ENCODE measurements at regions not wholly inside any gene's neighbourhood (a gene's known extent, or its start where the extent isn't known, plus 50 kb on each side); places are given as distances from the start of the nearest gene placed in this dataset.

DNA sequence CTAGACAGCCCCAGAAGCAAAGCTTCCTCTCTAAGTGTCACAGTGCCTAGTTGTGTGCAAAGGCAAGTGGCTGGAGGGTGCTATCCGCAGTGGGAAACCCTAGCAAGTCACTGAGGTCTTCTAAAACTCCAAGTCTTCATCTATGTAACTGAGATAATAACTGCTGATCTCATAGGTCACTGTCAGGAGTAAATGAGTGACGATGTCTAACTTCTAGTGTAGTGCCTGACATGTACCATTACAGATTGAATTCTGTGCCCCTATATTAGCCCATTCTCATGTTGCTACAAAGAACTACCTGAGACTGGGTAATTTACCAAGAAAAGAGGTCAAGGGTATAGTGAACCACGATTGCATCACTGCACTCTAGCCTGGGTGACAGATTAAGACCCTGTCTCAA lies 253.5 kb upstream of the JARID2 start:
- no peak overlapping the region for H3K27ac Mint-ChIP-seq
- H2AFZ ChIP-seq: no peak overlapping the region
- no peak for ATAC-seq

More for the DNA sequence above, 253.5 kb upstream of the JARID2 start:
- H3K4me1 ChIP-seq (ENCODE audit: insufficient read depth): no peaks in the 10 kb centered on the region
- peaks cover 14% of the 10 kb centered on the region; the same call in 1 of the 2 replicates for H3K36me3 ChIP-seq (ENCODE audit: insufficient read depth)
- no peak overlapping the region for H3K27ac ChIP-seq (ENCODE audit: low read depth)
- no peak for DNase-seq (ENCODE audit: low spot score)
- Mint-ChIP-seq H3K4me3 (no peak overlapping the region), H3K27me3 (ENCODE audit: insufficient read depth, low read depth, poor library complexity) (peaks cover 3% of the 10 kb centered on the region), H3K4me1 (no peaks in the 10 kb centered on the region), H3K36me3 (ENCODE audit: low read depth) (peaks cover 6% of the 10 kb centered on the region; the same call in 1 of the 3 replicates), H3K9me3 (no peaks in the 10 kb centered on the region)
- no peak overlapping the region for H3K4me2 ChIP-seq
- H3K27me3 ChIP-seq (ENCODE audit: insufficient read depth): no peaks in the 10 kb centered on the region
- H3K9me2 ChIP-seq (ENCODE audit: insufficient read depth): peaks cover 3% of the 10 kb centered on the region; the same call in 1 of the 2 replicates
- H3K79me2 ChIP-seq (replicated peaks; ENCODE audit: insufficient read depth): peaks cover 3% of the 10 kb centered on the region; the same call in 1 of the 2 replicates
- H4K20me1 ChIP-seq (replicated peaks; ENCODE audit: insufficient read depth): no peaks in the 10 kb centered on the region
- TF ChIP-seq, protein P1, sequence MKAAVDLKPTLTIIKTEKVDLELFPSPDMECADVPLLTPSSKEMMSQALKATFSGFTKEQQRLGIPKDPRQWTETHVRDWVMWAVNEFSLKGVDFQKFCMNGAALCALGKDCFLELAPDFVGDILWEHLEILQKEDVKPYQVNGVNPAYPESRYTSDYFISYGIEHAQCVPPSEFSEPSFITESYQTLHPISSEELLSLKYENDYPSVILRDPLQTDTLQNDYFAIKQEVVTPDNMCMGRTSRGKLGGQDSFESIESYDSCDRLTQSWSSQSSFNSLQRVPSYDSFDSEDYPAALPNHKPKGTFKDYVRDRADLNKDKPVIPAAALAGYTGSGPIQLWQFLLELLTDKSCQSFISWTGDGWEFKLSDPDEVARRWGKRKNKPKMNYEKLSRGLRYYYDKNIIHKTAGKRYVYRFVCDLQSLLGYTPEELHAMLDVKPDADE (IDR thresholded peaks at IDR 0.05): no peak
- TF ChIP-seq ZNF331 (CRISPR knock-in tag; IDR thresholded peaks at IDR 0.05; ENCODE audit: low read depth): no peak
- TF ChIP-seq, protein P2, sequence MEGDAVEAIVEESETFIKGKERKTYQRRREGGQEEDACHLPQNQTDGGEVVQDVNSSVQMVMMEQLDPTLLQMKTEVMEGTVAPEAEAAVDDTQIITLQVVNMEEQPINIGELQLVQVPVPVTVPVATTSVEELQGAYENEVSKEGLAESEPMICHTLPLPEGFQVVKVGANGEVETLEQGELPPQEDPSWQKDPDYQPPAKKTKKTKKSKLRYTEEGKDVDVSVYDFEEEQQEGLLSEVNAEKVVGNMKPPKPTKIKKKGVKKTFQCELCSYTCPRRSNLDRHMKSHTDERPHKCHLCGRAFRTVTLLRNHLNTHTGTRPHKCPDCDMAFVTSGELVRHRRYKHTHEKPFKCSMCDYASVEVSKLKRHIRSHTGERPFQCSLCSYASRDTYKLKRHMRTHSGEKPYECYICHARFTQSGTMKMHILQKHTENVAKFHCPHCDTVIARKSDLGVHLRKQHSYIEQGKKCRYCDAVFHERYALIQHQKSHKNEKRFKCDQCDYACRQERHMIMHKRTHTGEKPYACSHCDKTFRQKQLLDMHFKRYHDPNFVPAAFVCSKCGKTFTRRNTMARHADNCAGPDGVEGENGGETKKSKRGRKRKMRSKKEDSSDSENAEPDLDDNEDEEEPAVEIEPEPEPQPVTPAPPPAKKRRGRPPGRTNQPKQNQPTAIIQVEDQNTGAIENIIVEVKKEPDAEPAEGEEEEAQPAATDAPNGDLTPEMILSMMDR (conservative IDR thresholded peaks at IDR 0.05; ENCODE audit: low read depth in 2 of 2): no peak
- TF ChIP-seq, protein P3, sequence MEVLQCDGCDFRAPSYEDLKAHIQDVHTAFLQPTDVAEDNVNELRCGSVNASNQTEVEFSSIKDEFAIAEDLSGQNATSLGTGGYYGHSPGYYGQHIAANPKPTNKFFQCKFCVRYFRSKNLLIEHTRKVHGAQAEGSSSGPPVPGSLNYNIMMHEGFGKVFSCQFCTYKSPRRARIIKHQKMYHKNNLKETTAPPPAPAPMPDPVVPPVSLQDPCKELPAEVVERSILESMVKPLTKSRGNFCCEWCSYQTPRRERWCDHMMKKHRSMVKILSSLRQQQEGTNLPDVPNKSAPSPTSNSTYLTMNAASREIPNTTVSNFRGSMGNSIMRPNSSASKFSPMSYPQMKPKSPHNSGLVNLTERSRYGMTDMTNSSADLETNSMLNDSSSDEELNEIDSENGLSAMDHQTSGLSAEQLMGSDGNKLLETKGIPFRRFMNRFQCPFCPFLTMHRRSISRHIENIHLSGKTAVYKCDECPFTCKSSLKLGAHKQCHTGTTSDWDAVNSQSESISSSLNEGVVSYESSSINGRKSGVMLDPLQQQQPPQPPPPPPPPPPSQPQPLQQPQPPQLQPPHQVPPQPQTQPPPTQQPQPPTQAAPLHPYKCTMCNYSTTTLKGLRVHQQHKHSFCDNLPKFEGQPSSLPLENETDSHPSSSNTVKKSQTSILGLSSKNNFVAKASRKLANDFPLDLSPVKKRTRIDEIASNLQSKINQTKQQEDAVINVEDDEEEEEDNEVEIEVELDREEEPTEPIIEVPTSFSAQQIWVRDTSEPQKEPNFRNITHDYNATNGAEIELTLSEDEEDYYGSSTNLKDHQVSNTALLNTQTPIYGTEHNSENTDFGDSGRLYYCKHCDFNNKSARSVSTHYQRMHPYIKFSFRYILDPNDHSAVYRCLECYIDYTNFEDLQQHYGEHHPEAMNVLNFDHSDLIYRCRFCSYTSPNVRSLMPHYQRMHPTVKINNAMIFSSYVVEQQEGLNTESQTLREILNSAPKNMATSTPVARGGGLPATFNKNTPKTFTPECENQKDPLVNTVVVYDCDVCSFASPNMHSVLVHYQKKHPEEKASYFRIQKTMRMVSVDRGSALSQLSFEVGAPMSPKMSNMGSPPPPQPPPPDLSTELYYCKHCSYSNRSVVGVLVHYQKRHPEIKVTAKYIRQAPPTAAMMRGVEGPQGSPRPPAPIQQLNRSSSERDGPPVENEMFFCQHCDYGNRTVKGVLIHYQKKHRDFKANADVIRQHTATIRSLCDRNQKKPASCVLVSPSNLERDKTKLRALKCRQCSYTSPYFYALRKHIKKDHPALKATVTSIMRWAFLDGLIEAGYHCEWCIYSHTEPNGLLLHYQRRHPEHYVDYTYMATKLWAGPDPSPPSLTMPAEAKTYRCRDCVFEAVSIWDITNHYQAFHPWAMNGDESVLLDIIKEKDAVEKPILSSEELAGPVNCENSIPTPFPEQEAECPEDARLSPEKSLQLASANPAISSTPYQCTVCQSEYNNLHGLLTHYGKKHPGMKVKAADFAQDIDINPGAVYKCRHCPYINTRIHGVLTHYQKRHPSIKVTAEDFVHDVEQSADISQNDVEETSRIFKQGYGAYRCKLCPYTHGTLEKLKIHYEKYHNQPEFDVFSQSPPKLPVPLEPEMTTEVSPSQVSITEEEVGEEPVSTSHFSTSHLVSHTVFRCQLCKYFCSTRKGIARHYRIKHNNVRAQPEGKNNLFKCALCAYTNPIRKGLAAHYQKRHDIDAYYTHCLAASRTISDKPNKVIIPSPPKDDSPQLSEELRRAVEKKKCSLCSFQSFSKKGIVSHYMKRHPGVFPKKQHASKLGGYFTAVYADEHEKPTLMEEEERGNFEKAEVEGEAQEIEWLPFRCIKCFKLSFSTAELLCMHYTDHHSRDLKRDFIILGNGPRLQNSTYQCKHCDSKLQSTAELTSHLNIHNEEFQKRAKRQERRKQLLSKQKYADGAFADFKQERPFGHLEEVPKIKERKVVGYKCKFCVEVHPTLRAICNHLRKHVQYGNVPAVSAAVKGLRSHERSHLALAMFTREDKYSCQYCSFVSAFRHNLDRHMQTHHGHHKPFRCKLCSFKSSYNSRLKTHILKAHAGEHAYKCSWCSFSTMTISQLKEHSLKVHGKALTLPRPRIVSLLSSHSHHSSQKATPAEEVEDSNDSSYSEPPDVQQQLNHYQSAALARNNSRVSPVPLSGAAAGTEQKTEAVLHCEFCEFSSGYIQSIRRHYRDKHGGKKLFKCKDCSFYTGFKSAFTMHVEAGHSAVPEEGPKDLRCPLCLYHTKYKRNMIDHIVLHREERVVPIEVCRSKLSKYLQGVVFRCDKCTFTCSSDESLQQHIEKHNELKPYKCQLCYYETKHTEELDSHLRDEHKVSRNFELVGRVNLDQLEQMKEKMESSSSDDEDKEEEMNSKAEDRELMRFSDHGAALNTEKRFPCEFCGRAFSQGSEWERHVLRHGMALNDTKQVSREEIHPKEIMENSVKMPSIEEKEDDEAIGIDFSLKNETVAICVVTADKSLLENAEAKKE (CRISPR knock-in tag; IDR thresholded peaks at IDR 0.05): no peak
- no peak for TF ChIP-seq POLR2AphosphoS5 (IDR thresholded peaks at IDR 0.05; ENCODE audit: low read depth)
- TF ChIP-seq JUNB (IDR thresholded peaks at IDR 0.05; ENCODE audit: unreplicated experiment): no peak
- no peak for TF ChIP-seq EZH2 (IDR thresholded peaks at IDR 0.05; ENCODE audit: low read depth, unreplicated experiment)
- TF ChIP-seq, protein P4, sequence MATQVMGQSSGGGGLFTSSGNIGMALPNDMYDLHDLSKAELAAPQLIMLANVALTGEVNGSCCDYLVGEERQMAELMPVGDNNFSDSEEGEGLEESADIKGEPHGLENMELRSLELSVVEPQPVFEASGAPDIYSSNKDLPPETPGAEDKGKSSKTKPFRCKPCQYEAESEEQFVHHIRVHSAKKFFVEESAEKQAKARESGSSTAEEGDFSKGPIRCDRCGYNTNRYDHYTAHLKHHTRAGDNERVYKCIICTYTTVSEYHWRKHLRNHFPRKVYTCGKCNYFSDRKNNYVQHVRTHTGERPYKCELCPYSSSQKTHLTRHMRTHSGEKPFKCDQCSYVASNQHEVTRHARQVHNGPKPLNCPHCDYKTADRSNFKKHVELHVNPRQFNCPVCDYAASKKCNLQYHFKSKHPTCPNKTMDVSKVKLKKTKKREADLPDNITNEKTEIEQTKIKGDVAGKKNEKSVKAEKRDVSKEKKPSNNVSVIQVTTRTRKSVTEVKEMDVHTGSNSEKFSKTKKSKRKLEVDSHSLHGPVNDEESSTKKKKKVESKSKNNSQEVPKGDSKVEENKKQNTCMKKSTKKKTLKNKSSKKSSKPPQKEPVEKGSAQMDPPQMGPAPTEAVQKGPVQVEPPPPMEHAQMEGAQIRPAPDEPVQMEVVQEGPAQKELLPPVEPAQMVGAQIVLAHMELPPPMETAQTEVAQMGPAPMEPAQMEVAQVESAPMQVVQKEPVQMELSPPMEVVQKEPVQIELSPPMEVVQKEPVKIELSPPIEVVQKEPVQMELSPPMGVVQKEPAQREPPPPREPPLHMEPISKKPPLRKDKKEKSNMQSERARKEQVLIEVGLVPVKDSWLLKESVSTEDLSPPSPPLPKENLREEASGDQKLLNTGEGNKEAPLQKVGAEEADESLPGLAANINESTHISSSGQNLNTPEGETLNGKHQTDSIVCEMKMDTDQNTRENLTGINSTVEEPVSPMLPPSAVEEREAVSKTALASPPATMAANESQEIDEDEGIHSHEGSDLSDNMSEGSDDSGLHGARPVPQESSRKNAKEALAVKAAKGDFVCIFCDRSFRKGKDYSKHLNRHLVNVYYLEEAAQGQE (IDR thresholded peaks at IDR 0.05; ENCODE audit: unreplicated experiment): no peak
- TF ChIP-seq CREB1 (CRISPR knock-in tag; IDR thresholded peaks at IDR 0.05; ENCODE audit: low read depth): no peak
- TF ChIP-seq ZNF114 (CRISPR knock-in tag; IDR thresholded peaks at IDR 0.05): no peak
- no peak for TF ChIP-seq NANOG (IDR thresholded peaks at IDR 0.05; ENCODE audit: borderline replicate concordance)
- no peak for TF ChIP-seq EZH2phosphoT487 (IDR thresholded peaks at IDR 0.05; ENCODE audit: unreplicated experiment)
- no peak for TF ChIP-seq STAT1 (IDR thresholded peaks at IDR 0.05; ENCODE audit: unreplicated experiment)
- 0 out of 2 replicates have a peak, but pooled peaks cover 17% of the 10 kb centered on the region for H3F3A ChIP-seq (replicated peaks; ENCODE audit: low read depth)
- H3K4me3 ChIP-seq: no peak overlapping the region
